ENCODE measurements at regions not wholly inside any gene's neighbourhood (a gene's known extent, or its start where the extent isn't known, plus 50 kb on each side); places are given as distances from the start of the nearest gene placed in this dataset.

DNA sequence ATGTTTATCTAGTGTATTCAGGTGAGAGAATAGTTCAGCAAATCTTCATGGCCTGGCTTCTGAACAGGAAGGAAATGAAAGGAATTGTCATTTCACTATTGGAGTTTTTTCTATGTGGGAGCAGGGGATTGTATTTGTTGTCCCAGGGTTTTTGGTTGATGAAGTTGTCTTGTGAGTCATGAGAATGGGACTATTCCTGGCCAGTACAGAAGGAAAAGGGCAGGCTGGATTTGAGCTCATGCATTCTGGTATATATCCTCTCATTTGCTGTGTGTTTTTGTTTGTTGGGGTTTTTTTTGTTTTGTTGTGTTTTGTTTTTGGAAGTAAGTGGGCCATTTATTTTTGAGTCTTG, 101.2 kb upstream of the MKLN1 start:
- TF ChIP-seq, protein P1, sequence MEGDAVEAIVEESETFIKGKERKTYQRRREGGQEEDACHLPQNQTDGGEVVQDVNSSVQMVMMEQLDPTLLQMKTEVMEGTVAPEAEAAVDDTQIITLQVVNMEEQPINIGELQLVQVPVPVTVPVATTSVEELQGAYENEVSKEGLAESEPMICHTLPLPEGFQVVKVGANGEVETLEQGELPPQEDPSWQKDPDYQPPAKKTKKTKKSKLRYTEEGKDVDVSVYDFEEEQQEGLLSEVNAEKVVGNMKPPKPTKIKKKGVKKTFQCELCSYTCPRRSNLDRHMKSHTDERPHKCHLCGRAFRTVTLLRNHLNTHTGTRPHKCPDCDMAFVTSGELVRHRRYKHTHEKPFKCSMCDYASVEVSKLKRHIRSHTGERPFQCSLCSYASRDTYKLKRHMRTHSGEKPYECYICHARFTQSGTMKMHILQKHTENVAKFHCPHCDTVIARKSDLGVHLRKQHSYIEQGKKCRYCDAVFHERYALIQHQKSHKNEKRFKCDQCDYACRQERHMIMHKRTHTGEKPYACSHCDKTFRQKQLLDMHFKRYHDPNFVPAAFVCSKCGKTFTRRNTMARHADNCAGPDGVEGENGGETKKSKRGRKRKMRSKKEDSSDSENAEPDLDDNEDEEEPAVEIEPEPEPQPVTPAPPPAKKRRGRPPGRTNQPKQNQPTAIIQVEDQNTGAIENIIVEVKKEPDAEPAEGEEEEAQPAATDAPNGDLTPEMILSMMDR (IDR thresholded peaks at IDR 0.05; ENCODE audit: extremely low read depth, missing control alignments): no peak
- DNase-seq (ENCODE audit: low spot score): no peak

- DNase-seq (ENCODE audit: low spot score): peak; percentile 70
- TF ChIP-seq, protein P1 (IDR thresholded peaks at IDR 0.05; ENCODE audit: extremely low read depth, missing control alignments): no peak
Measured at GRCh38 chr7:131231381-131232220, 96.1 kb upstream of the MKLN1 start.

DNA sequence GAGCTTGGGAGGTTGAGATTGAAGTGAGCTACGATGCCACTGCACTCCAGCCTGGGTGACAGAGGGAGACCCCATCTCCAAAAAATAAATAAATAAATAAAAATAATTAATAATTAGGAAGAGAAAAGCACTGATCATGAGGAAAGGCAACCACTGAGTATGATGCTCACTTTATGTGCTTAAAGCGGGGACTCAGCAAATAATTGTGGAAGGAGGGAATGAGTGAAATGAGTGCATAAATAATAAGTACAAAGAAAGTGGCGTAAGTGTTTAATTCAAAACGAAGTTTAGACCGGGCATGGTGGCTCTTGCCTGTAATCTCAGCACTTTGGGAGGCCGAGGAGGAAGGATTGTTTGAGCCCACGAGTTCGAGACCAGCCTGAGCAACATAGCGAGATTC, 94.9 kb upstream of the MKLN1 start:
- DNase-seq (ENCODE audit: low spot score): no peak
- TF ChIP-seq, protein P1 (IDR thresholded peaks at IDR 0.05; ENCODE audit: extremely low read depth, missing control alignments): no peak

- no peak for DNase-seq (ENCODE audit: low spot score)
- TF ChIP-seq, protein P1 (IDR thresholded peaks at IDR 0.05; ENCODE audit: extremely low read depth, missing control alignments): no peak
Measured at GRCh38 chr7:131233193-131233592, 94.5 kb upstream of the MKLN1 start.

- TF ChIP-seq, protein P1 (IDR thresholded peaks at IDR 0.05; ENCODE audit: extremely low read depth, missing control alignments): no peak
- no peak for DNase-seq (ENCODE audit: low spot score)
Measured at GRCh38 chr7:131234719-131235488, 92.8 kb upstream of the MKLN1 start.

GRCh38 chr7:131235489-131236317, 92.0 kb upstream of the MKLN1 start:
- TF ChIP-seq, protein P1 (IDR thresholded peaks at IDR 0.05; ENCODE audit: extremely low read depth, missing control alignments): no peak
- no peak for DNase-seq (ENCODE audit: low spot score)

Data from GM20000 (cell line).